Naive thymus-derived CD4-positive, alpha-beta T cell (primary cell): ENCODE measurements at regions not wholly inside any gene's neighbourhood (a gene's known extent, or its start where the extent isn't known, plus 50 kb on each side); places are given as distances from the start of the nearest gene placed in this dataset.

Experiments
- ATAC-seq: fragments of 150-1000 bp; cut with Tn5 transposase; 2 replicates; pipeline ENCODE4 v1.10.0; 2021; ENCODE audit warnings: mild to moderate bottlenecking, moderate library complexity
- CTCF ChIA-PET: fragments of 350-600 bp; sonication (Branson Sonifier 250); formaldehyde crosslinking; loops from one replicate; lab custom pipeline; 2021; ENCODE audit warnings: antibody characterized with exemption; lab: Charles Lee
- POLR2A ChIA-PET: fragments of 350-600 bp; sonication (Branson Sonifier 250); formaldehyde crosslinking; loops from one replicate; lab custom pipeline; 2021; ENCODE audit warnings: antibody characterized with exemption, inconsistent platforms; lab: Charles Lee
- DNase-seq, 9 donors: peaks; one replicate each; pipeline versions ENCODE4 v3.0.0 to v3.0.0-alpha.2; 2020 to 2022; ENCODE audit warnings: mixed read lengths in 1 of 9
- H3K27ac ChIP-seq: one replicate; pipeline ENCODE4 v1.7.0; 2013; ENCODE audit warnings: mild to moderate bottlenecking, low read depth, low read length, moderate library complexity
- H3K27me3 ChIP-seq, 2 donors: one replicate each; pipeline ENCODE4 v1.7.0; 2013; ENCODE audit warnings: low read length in 2 of 2, mild to moderate bottlenecking in 2 of 2, moderate library complexity in 2 of 2; ENCODE audit not compliant: control insufficient read depth in 2 of 2, insufficient read depth in 2 of 2
- H3K36me3 ChIP-seq, 3 experiments: 1 replicate in 2 of 3; 2 replicates in 1 of 3; pipeline ENCODE4 v1.7.0; 2013; ENCODE audit warnings: low read length in 3 of 3, mild to moderate bottlenecking in 3 of 3, moderate library complexity in 1 of 3; ENCODE audit not compliant: insufficient read depth in 3 of 3, control insufficient read depth in 2 of 3
- H3K4me1 ChIP-seq, 2 donors: one replicate each; pipeline ENCODE4 v1.7.0; 2013; ENCODE audit warnings: low read length in 2 of 2, mild to moderate bottlenecking in 2 of 2, moderate library complexity in 1 of 2; ENCODE audit not compliant: control insufficient read depth in 2 of 2, insufficient read depth in 2 of 2
- H3K4me3 ChIP-seq: 2 replicates; pipeline ENCODE4 v1.7.0; 2013; ENCODE audit warnings: mild to moderate bottlenecking, low read length
- H3K9me3 ChIP-seq, 3 experiments: 1 replicate in 2 of 3; 2 replicates in 1 of 3; pipeline ENCODE4 v1.7.0; 2013; ENCODE audit warnings: low read length in 3 of 3; ENCODE audit not compliant: control insufficient read depth in 2 of 3
- H3K27ac Mint-ChIP-seq, 9 donors: one replicate each; pipeline ENCODE4 v1.8.0; 2020 to 2022; ENCODE audit warnings: mixed read lengths in 9 of 9, mild to moderate bottlenecking in 8 of 9, moderate library complexity in 5 of 9, inconsistent platforms in 2 of 9
- H3K27me3 Mint-ChIP-seq, 5 donors: one replicate each; pipeline ENCODE4 v1.8.0; 2021 to 2022; ENCODE audit warnings: mixed read lengths in 5 of 5, mild to moderate bottlenecking in 1 of 5
- H3K36me3 Mint-ChIP-seq, 5 donors: one replicate each; pipeline ENCODE4 v1.8.0; 2020 to 2022; ENCODE audit warnings: mixed read lengths in 5 of 5, mild to moderate bottlenecking in 3 of 5, inconsistent platforms in 1 of 5
- H3K4me1 Mint-ChIP-seq, 7 donors: one replicate each; pipeline ENCODE4 v1.8.0; 2020 to 2022; ENCODE audit warnings: mixed read lengths in 7 of 7, mild to moderate bottlenecking in 3 of 7, inconsistent platforms in 1 of 7
- H3K4me3 Mint-ChIP-seq, 10 donors: one replicate each; pipeline ENCODE4 v1.8.0; 2020 to 2022; ENCODE audit warnings: mild to moderate bottlenecking in 10 of 10, mixed read lengths in 10 of 10, moderate library complexity in 6 of 10, inconsistent platforms in 2 of 10
- H3K9me3 Mint-ChIP-seq, 11 donors: one replicate each; pipeline ENCODE4 v1.8.0; 2020 to 2022; ENCODE audit warnings: mixed read lengths in 11 of 11, mild to moderate bottlenecking in 4 of 11, inconsistent platforms in 1 of 11, moderate library complexity in 1 of 11
- intact Hi-C, 2 donors: fragments of 100-400 bp; cut with micrococcal nuclease; formaldehyde crosslinking; loops; one replicate each; pipeline ENCODE4 v1.15.1; 2023

DNA sequence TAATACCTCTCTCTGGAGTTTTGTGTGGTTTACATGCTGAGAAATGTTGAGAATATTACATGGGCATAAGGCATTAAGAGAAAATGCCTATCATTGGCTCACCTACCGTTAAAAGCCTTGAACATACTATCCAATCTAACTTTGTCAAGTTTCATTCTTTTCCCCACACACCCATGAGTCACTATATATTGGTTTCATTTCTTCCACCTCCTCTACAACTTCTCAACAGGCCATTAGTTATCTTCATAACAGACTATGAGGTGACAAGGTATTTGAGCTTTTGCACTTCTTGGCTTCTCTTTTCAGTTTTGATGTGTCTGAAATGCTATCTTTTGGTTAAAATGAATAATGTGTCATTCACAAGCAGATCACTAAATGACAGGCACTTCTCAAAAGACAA is 288.0 kb downstream of the KCNN2 start:
- Mint-ChIP-seq H3K4me3 (no peak overlapping the region), H3K9me3 (peaks cover 0 to 9% (median 4%) of the 10 kb centered on the region in 11 donors), H3K27ac (no peak overlapping the region), H3K36me3 (no peaks in the 10 kb centered on the region), H3K4me1 (no peaks in the 10 kb centered on the region), H3K27me3 (no peaks in the 10 kb centered on the region)
- intact Hi-C loops = no loop called here
- ATAC-seq = no peak
- ChIA-PET CTCF (no interaction called here), POLR2A (no interaction called here)
- Histone ChIP-seq H3K4me1 (no peaks in the 10 kb centered on the region), H3K27ac (no peak overlapping the region), H3K9me3 (no peaks in the 10 kb centered on the region), H3K27me3 (no peaks in the 10 kb centered on the region), H3K36me3 (no peaks in the 10 kb centered on the region), H3K4me3 (no peak overlapping the region)
- DNase-seq = no peak

- ChIA-PET CTCF (no interaction called here), POLR2A (no interaction called here)
- Mint-ChIP-seq H3K4me1 (no peaks in the 10 kb centered on the region), H3K9me3 (peaks cover 0 to 16% (median 7%) of the 10 kb centered on the region in 11 donors), H3K4me3 (no peak overlapping the region), H3K27me3 (no peaks in the 10 kb centered on the region), H3K36me3 (no peaks in the 10 kb centered on the region), H3K27ac (no peak overlapping the region)
- no peaks in the 10 kb centered on the region for H3K4me1 ChIP-seq
- H3K36me3 ChIP-seq = no peaks in the 10 kb centered on the region
- no peaks in the 10 kb centered on the region for H3K27me3 ChIP-seq
- ATAC-seq = no peak
- intact Hi-C loops = no loop called here
- no peak for DNase-seq
- no peak overlapping the region for H3K27ac ChIP-seq
- H3K9me3 ChIP-seq = no peaks in the 10 kb centered on the region
- H3K4me3 ChIP-seq = no peak overlapping the region
Measured at GRCh38 chr5:114648940-114649339, 287.1 kb downstream of the KCNN2 start.

DNA sequence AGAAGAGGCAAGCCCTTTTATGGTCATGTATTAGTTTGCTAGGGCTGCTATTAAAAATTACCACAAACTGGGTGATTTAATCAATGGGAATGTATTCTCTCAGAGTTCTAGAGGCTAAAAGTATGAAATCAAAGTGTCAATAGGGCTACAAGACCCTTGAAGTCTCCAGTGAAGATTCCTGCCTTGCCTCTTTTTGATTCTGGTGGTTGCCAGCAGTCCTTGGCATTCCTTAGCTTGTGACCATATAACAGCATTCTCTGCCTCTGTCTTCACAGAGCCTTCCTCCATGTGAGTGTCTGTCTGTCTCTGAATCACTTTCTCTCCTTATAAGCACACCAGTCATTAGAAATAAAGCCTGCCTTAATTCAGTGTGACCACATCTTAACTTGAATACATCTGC is 282.7 kb downstream of the KCNN2 start:
- no peak for DNase-seq
- ChIA-PET CTCF (no interaction called here), POLR2A (no interaction called here)
- H3K27me3 ChIP-seq = no peaks in the 10 kb centered on the region
- no peak for ATAC-seq
- H3K4me1 ChIP-seq = no peaks in the 10 kb centered on the region
- no peaks in the 10 kb centered on the region for H3K9me3 ChIP-seq
- H3K4me3 Mint-ChIP-seq = no peak overlapping the region
- no peaks in the 10 kb centered on the region for H3K36me3 Mint-ChIP-seq
- intact Hi-C loops = no loop called here
- H3K27ac ChIP-seq = no peak overlapping the region
- no peak overlapping the region for H3K27ac Mint-ChIP-seq
- no peaks in the 10 kb centered on the region for H3K27me3 Mint-ChIP-seq
- no peak overlapping the region for H3K4me3 ChIP-seq
- peaks cover 2 to 24% (median 10%) of the 10 kb centered on the region in 11 donors for H3K9me3 Mint-ChIP-seq
- H3K4me1 Mint-ChIP-seq = no peaks in the 10 kb centered on the region
- no peaks in the 10 kb centered on the region for H3K36me3 ChIP-seq

DNA sequence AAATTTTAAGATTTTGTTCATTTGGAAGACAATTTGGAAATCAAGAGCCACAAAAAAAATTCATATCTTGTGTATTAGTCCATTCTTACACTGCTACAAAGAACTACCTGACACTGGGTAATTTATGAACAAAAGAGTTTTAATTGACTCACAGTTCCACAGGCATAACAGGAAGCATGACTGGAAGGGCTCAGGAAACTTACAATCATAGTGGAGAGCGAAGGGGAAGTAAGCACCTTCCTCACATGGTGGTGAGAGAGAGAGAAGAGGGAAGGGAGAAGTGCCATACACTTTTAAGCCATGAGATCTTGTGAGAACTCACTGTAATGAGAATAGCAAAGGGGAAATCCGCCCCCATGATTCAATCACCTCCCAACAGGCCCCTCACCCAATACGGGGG is 274.4 kb downstream of the KCNN2 start:
- intact Hi-C loops = no loop called here
- DNase-seq (no peak), ATAC-seq (no peak)
- H3K9me3 Mint-ChIP-seq = peaks cover 0 to 16% (median 5%) of the 10 kb centered on the region in 11 donors
- POLR2A ChIA-PET = no interaction called here
- Histone ChIP-seq H3K27ac (no peak overlapping the region), H3K9me3 (no peaks in the 10 kb centered on the region), H3K36me3 (no peaks in the 10 kb centered on the region), H3K27me3 (no peaks in the 10 kb centered on the region), H3K4me3 (no peak overlapping the region), H3K4me1 (no peaks in the 10 kb centered on the region)
- no peaks in the 10 kb centered on the region for H3K36me3 Mint-ChIP-seq
- H3K4me3 Mint-ChIP-seq = no peak overlapping the region
- no peaks in the 10 kb centered on the region for H3K27me3 Mint-ChIP-seq
- no peak overlapping the region for H3K27ac Mint-ChIP-seq
- CTCF ChIA-PET = no interaction called here
- H3K4me1 Mint-ChIP-seq = no peaks in the 10 kb centered on the region

DNA sequence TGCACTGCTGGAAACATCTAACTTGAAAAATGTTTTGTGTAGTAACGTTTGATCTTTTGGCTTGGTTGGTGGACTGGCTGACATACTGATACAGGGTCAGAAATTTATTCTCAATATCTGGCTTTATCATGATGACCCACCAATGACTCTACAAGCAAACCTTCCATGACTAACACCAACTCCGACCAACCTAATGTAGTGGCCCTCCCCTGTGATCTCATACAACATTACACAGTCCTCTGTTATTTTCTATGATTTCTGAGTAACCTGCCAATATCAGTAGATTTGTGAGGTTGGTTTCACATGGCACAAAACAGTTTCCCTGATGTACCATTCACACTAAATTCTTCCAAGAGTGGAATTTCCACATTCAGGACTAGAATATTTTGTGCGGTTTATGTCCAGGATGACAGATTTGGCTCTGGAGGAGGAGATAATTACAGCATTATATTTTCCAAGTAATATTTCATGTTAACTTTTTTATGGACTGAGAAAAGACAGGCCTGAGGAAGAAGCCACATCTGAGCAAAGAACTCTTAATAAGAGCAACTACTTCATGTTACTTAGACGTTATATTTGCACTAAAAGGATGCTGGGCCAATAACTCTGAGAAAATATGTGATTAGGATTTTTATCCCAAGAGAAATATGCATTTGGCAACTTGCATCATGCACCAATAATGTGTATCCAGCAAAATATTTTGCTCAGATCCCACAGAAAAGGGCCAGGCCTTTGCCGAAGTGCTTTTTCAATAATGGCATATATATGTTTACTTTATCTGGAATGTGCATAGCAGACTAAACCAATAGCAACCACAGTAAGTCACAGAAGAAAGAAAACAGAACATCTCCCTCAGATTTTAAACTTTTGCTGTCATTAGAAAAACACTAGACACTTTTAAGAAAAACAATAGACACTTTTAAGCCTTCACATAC is 273.4 kb downstream of the KCNN2 start:
- ChIA-PET CTCF (no interaction called here), POLR2A (no interaction called here)
- no peaks in the 10 kb centered on the region for H3K27me3 Mint-ChIP-seq
- no peaks in the 10 kb centered on the region for H3K4me1 Mint-ChIP-seq
- Histone ChIP-seq H3K27me3 (no peaks in the 10 kb centered on the region), H3K9me3 (no peaks in the 10 kb centered on the region), H3K27ac (no peak overlapping the region), H3K36me3 (no peaks in the 10 kb centered on the region), H3K4me1 (no peaks in the 10 kb centered on the region), H3K4me3 (no peak overlapping the region)
- no peaks in the 10 kb centered on the region for H3K36me3 Mint-ChIP-seq
- intact Hi-C loops = no loop called here
- no peak for DNase-seq
- no peak for ATAC-seq
- no peak overlapping the region for H3K27ac Mint-ChIP-seq
- no peak overlapping the region for H3K4me3 Mint-ChIP-seq
- peaks cover 0 to 16% (median 4%) of the 10 kb centered on the region in 11 donors for H3K9me3 Mint-ChIP-seq

DNA sequence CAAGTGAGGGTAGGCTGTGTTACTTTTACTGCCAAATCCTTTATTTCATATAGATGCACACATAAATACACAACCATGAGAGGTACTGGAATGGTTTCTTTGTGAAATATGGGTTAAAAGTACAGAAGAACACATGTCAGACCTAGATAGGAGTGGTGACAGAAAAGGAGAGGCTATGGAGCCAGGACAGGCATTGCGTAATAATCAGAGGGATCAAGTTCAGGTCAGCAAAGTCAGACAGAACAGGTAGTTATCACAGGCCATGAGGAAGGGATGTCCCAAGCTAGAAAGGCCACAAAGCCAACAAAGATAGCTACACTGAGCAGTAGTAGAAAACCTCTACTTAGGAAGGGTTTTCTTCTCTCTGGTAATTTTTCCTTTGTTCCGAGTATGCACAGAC is 272.6 kb downstream of the KCNN2 start:
- POLR2A ChIA-PET = no interaction called here
- no peaks in the 10 kb centered on the region for H3K4me1 ChIP-seq
- ATAC-seq (no peak), DNase-seq (no peak)
- CTCF ChIA-PET = no interaction called here
- H3K9me3 Mint-ChIP-seq = peaks cover 0 to 18% (median 4%) of the 10 kb centered on the region in 11 donors
- no peak overlapping the region for H3K27ac Mint-ChIP-seq
- no peaks in the 10 kb centered on the region for H3K36me3 Mint-ChIP-seq
- intact Hi-C loops = no loop called here
- H3K4me1 Mint-ChIP-seq = no peaks in the 10 kb centered on the region
- no peaks in the 10 kb centered on the region for H3K27me3 Mint-ChIP-seq
- H3K27me3 ChIP-seq = no peaks in the 10 kb centered on the region
- no peaks in the 10 kb centered on the region for H3K9me3 ChIP-seq
- H3K4me3 ChIP-seq = no peak overlapping the region
- H3K4me3 Mint-ChIP-seq = no peak overlapping the region
- H3K36me3 ChIP-seq = no peaks in the 10 kb centered on the region
- no peak overlapping the region for H3K27ac ChIP-seq

GRCh38 chr5:114612406-114612805 is 250.5 kb downstream of the KCNN2 start:
- ChIA-PET POLR2A (no interaction called here), CTCF (no interaction called here)
- Mint-ChIP-seq H3K4me1 (no peaks in the 10 kb centered on the region), H3K36me3 (no peaks in the 10 kb centered on the region), H3K27ac (no peak overlapping the region), H3K9me3 (peaks cover 0 to 35% (median 9%) of the 10 kb centered on the region in 11 donors), H3K27me3 (no peaks in the 10 kb centered on the region), H3K4me3 (no peak overlapping the region)
- Histone ChIP-seq H3K36me3 (no peaks in the 10 kb centered on the region), H3K27ac (no peak overlapping the region), H3K4me3 (no peak overlapping the region), H3K4me1 (no peaks in the 10 kb centered on the region), H3K9me3 (no peaks in the 10 kb centered on the region), H3K27me3 (no peaks in the 10 kb centered on the region)
- DNase-seq (no peak), ATAC-seq (no peak)
- intact Hi-C loops = no loop called here
